ACC112 (cell line): ENCODE measurements at regions not wholly inside any gene's neighbourhood (a gene's known extent, or its start where the extent isn't known, plus 50 kb on each side); places are given as distances from the start of the nearest gene placed in this dataset.

Experiments used
- H2AFZ ChIP-seq: fragments of 200-600 bp; sonication (generic); one replicate; pipeline ENCODE4 v1.6.0; 2017; ENCODE audit warnings: antibody characterized with exemption, low read length; ENCODE audit not compliant: unreplicated experiment
- H3K27ac ChIP-seq: fragments of 200-600 bp; sonication (generic); 2 replicates; pipeline ENCODE4 v1.5.1; 2014; ENCODE audit warnings: low read depth, mild to moderate bottlenecking, antibody characterized with exemption, low read length, moderate library complexity
- H3K27me3 ChIP-seq: fragments of 200-600 bp; sonication (generic); 2 replicates; pipeline ENCODE4 v1.6.1; 2014; ENCODE audit warnings: mild to moderate bottlenecking, antibody characterized with exemption, low read length, moderate library complexity, mixed read lengths; ENCODE audit not compliant: insufficient read depth
- H3K36me3 ChIP-seq: fragments of 200-600 bp; sonication (generic); 2 replicates; pipeline ENCODE4 v1.6.1; 2016; ENCODE audit warnings: mild to moderate bottlenecking, antibody characterized with exemption, low read length, moderate library complexity, mixed read lengths; ENCODE audit not compliant: insufficient read depth
- H3K4me1 ChIP-seq: fragments of 200-600 bp; sonication (generic); one replicate; pipeline ENCODE4 v1.6.1; 2016; ENCODE audit warnings: low read length, mixed read lengths; ENCODE audit not compliant: insufficient read depth, unreplicated experiment, control insufficient read depth
- H3K4me3 ChIP-seq: fragments of 200-600 bp; sonication (generic); 2 replicates; pipeline ENCODE4 v1.5.1; 2014; ENCODE audit warnings: mild to moderate bottlenecking, low read depth, low read length
- H3K79me2 ChIP-seq: fragments of 200-600 bp; sonication (generic); one replicate; pipeline ENCODE4 v1.6.0; 2016; ENCODE audit warnings: low read length; ENCODE audit not compliant: control insufficient read depth, unreplicated experiment, insufficient read depth

DNA sequence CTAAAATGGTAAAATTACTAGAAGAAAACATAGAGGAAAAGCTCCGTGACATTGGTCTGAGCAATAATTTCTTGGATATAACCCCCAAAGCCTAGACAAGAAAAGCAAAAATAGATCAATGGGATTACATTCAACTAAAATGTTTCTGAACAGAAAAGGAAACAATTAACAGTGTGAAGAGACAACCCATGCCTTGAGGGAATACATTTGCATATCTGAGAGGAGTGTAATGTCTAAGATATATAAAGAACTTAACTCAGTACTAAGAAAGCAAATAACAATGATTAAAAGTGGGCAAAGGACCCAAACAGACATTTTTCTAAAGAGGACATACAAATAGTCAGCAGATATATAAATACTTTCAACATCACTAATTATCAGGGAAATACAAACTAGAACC, 206.2 kb downstream of the VAPA start:
- H3K36me3 ChIP-seq = no peaks in the 10 kb centered on the region
- peaks cover 11% of the 10 kb centered on the region; the same call in 1 of the 2 replicates for H3K27me3 ChIP-seq
- H3K27ac ChIP-seq = no peak overlapping the region
- no peak overlapping the region for H2AFZ ChIP-seq
- no peaks in the 10 kb centered on the region for H3K79me2 ChIP-seq
- H3K4me3 ChIP-seq = no peak overlapping the region
- H3K4me1 ChIP-seq = peaks cover 4% of the 10 kb centered on the region

DNA sequence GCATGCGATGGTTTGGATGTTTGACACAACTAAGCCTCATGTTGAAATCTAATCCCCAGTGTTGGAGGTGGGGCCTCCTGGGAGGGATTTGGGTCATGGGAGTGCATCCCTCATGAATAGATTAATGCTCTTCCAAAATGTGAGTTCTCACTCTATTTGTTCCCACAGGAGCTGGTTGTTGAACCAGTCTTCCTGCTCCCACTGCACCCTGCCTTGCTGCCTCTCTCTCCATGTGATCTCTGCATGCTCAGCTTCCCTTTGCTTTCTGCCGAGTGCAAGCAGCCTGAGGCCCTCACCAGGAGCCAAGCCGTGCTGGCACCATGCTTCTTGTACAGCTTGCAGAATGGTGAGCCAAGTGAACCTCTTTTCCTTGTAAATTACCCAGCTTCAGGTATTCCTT, 206.8 kb downstream of the VAPA start:
- Histone ChIP-seq H3K79me2 (no peaks in the 10 kb centered on the region), H3K27ac (no peak overlapping the region), H2AFZ (no peak overlapping the region), H3K36me3 (no peaks in the 10 kb centered on the region), H3K27me3 (peaks cover 10% of the 10 kb centered on the region; the same call in 1 of the 2 replicates), H3K4me1 (peaks cover 4% of the 10 kb centered on the region), H3K4me3 (no peak overlapping the region)

- Histone ChIP-seq H3K4me1 (peaks cover 4% of the 10 kb centered on the region), H3K4me3 (no peak overlapping the region), H3K36me3 (no peaks in the 10 kb centered on the region), H2AFZ (no peak overlapping the region), H3K27ac (no peak overlapping the region), H3K27me3 (peaks cover 10% of the 10 kb centered on the region; the same call in 1 of the 2 replicates), H3K79me2 (no peaks in the 10 kb centered on the region)
Measured at GRCh38 chr18:10121028-10121427, 207.2 kb downstream of the VAPA start.

- Histone ChIP-seq H3K27ac (no peak overlapping the region), H3K4me3 (no peak overlapping the region), H3K27me3 (peaks cover 12% of the 10 kb centered on the region; the same call in 1 of the 2 replicates), H2AFZ (no peak overlapping the region), H3K79me2 (no peaks in the 10 kb centered on the region), H3K36me3 (no peaks in the 10 kb centered on the region), H3K4me1 (peaks cover 4% of the 10 kb centered on the region)
Measured at GRCh38 chr18:10121786-10122515, 208.1 kb downstream of the VAPA start.

DNA sequence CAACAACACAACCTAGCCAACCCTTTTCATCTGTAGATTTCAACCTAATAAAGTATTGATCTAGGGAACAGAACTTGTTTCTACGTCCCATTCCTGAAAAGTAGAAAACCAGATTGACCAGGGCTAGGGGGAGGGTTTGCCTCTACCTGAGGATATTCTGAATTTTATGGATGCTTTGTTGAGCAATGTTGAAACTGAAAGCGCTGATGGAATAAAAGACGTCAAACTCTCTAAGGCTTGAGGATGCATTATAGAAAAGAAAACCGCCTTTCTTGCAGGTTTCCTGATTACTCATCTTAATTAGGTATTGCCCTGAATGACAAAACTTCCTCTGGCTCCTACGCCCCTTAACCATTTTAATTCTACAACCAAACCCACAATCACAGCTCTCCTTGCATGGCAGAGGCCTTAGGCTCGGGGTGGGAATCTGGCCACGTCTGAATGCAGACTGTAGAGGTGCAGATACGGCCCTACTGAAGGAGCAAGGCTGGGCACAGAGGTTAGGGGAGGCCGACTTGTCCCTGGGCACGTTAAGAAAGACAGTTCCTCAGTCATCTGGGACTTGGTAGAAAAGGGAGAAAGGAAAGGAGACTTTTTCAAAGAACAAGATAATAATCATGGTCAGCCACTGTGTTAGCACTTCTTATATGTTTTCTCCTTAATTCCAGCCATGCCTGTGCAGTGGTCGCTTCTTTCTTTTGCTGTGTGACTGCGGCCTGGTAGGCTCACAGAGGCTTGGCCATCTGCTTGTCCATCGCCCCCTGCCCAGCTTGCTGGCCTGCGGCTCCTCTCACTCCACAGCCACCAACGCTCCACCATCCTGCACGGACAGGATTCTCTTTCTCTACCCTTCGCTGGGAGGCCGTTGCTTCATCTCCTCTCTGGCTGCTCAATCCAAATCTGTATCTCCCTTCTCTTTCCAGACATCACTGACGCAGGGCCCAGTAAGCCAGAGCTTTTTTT, 209.5 kb downstream of the VAPA start:
- peaks cover 13% of the 10 kb centered on the region; the same call in 1 of the 2 replicates for H3K27me3 ChIP-seq
- H3K4me3 ChIP-seq = no peak overlapping the region
- H3K36me3 ChIP-seq = no peaks in the 10 kb centered on the region
- H3K27ac ChIP-seq = no peak overlapping the region
- no peak overlapping the region for H2AFZ ChIP-seq
- no peaks in the 10 kb centered on the region for H3K79me2 ChIP-seq
- peaks cover 4% of the 10 kb centered on the region for H3K4me1 ChIP-seq

DNA sequence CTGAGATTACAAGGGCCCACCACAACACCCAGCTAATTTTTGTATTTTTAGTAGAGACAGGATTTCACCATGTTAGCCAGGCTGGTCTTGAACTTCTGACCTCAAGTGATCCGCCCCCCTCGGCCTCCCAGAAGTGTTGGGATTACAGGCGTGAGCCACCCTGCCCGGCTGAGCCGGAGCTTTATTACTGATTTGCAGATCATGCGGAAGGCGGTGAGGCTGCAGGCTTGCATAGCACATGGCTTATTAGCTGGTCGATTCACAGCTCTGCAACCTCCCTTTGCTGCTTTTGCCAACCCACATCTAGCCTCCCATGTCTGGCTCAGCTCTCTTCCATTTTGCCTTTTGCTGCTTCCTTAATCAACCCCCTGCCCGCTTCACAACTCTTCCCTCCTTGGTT, 210.3 kb downstream of the VAPA start:
- H3K27ac ChIP-seq = no peak overlapping the region
- H3K27me3 ChIP-seq = peaks cover 16% of the 10 kb centered on the region; the same call in 1 of the 2 replicates
- peaks cover 4% of the 10 kb centered on the region for H3K4me1 ChIP-seq
- H3K4me3 ChIP-seq = no peak overlapping the region
- H3K36me3 ChIP-seq = no peaks in the 10 kb centered on the region
- H3K79me2 ChIP-seq = no peaks in the 10 kb centered on the region
- no peak overlapping the region for H2AFZ ChIP-seq

DNA sequence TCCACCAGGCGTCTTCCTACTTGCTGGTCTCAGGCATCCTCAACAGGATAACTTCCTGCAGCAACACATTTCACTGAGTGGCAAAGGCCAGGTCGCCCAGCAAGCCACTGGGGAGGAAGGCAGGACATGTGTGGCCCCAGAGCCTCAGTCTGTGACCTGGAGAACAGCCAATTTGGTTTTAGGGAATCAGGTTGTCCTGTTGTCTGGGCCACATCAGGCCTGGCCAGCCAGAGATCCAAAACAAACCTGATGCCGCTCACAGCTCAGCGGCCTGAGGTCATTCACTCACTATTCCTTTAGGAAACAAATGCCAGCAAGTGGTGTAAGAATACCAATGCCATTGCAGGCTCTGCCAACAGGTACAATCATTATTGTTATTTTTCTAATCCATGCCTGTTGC, 210.7 kb downstream of the VAPA start:
- peaks cover 4% of the 10 kb centered on the region for H3K4me1 ChIP-seq
- no peak overlapping the region for H3K27ac ChIP-seq
- H2AFZ ChIP-seq = no peak overlapping the region
- H3K4me3 ChIP-seq = no peak overlapping the region
- no peaks in the 10 kb centered on the region for H3K36me3 ChIP-seq
- no peaks in the 10 kb centered on the region for H3K79me2 ChIP-seq
- H3K27me3 ChIP-seq = peaks cover 19% of the 10 kb centered on the region; the same call in 1 of the 2 replicates

DNA sequence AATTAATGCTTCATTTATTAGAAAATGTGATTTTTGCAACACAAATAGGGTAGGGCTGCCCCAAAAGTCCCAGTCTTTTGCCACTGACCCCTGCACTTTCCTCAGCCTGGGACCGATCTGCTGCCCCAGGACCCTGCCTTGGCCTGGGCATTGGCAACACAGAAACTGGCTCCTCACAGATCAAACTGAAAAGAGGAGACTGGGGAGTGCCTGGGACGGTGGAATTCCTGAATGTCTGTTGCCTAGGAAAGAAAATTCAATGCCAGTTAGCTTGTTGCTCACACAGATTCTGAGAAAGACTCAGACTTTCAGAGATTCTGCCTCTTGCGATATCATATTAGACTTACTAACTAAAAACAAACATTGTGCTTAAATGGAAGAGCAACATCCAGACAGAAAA, 211.2 kb downstream of the VAPA start:
- Histone ChIP-seq H3K27me3 (peaks cover 23% of the 10 kb centered on the region; the same call in 1 of the 2 replicates), H3K27ac (no peak overlapping the region), H3K79me2 (no peaks in the 10 kb centered on the region), H2AFZ (no peak overlapping the region), H3K4me1 (peaks cover 4% of the 10 kb centered on the region), H3K4me3 (no peak overlapping the region), H3K36me3 (no peaks in the 10 kb centered on the region)

DNA sequence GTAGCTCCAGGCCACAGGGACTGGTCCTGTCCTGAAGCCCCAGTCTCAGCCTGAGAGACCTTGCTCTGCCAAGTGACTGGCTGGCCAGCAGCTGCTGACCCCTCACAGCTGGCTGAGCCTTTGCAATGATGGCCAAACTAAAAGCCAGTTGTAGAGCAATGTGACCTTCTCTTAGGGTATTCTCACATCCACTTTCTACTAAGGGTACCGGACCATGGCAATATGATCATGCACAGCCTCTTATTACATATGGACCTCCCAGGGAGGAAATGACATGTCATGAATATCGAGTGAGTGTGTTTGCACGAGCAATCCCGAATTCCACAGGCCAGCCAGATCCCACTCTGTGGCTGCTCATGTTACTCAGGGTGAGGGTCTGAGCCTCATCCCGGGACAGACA, 213.9 kb downstream of the VAPA start:
- peaks cover 46% of the 10 kb centered on the region; the same call in 1 of the 2 replicates for H3K27me3 ChIP-seq
- H3K36me3 ChIP-seq = no peaks in the 10 kb centered on the region
- H3K79me2 ChIP-seq = no peaks in the 10 kb centered on the region
- no peak overlapping the region for H3K4me3 ChIP-seq
- peaks cover 4% of the 10 kb centered on the region for H3K4me1 ChIP-seq
- H3K27ac ChIP-seq = no peak overlapping the region
- H2AFZ ChIP-seq = no peak overlapping the region

GRCh38 chr18:10128921-10129501, 215.2 kb downstream of the VAPA start:
- Histone ChIP-seq H3K4me3 (no peak overlapping the region), H3K4me1 (peaks cover 4% of the 10 kb centered on the region), H2AFZ (no peak overlapping the region), H3K27me3 (peaks cover 50% of the 10 kb centered on the region; the same call in 1 of the 2 replicates), H3K27ac (no peak overlapping the region), H3K36me3 (no peaks in the 10 kb centered on the region), H3K79me2 (no peaks in the 10 kb centered on the region)
